ENCODE measurements at regions not wholly inside any gene's neighbourhood (a gene's known extent, or its start where the extent isn't known, plus 50 kb on each side); places are given as distances from the start of the nearest gene placed in this dataset.

DNA sequence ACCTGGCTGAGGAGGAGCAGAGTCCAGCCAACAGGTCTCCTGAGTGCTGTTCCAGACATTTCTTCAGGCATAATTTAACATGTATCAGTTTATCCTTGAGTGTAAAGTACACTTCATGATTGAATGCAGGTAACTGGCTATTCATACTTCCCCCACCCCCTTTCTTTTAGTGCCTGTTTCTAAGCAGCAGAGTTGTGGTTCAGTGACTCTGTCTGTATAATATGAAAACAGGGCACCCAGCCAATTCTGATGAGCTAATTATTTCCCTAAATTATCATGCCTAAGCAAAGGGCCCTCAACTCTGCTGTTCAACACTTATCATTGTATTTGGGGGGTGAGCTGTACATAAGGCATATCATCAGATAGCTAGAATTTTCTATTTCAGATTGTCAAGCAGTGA is 51.9 kb upstream of the ZSWIM6 start:
- DNase-seq (ENCODE audit: low read depth) = peak; percentile 95
- TF ChIP-seq, protein P1, sequence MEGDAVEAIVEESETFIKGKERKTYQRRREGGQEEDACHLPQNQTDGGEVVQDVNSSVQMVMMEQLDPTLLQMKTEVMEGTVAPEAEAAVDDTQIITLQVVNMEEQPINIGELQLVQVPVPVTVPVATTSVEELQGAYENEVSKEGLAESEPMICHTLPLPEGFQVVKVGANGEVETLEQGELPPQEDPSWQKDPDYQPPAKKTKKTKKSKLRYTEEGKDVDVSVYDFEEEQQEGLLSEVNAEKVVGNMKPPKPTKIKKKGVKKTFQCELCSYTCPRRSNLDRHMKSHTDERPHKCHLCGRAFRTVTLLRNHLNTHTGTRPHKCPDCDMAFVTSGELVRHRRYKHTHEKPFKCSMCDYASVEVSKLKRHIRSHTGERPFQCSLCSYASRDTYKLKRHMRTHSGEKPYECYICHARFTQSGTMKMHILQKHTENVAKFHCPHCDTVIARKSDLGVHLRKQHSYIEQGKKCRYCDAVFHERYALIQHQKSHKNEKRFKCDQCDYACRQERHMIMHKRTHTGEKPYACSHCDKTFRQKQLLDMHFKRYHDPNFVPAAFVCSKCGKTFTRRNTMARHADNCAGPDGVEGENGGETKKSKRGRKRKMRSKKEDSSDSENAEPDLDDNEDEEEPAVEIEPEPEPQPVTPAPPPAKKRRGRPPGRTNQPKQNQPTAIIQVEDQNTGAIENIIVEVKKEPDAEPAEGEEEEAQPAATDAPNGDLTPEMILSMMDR (IDR thresholded peaks at IDR 0.05; ENCODE audit: insufficient read depth, low read depth, low read length, missing control alignments) = no peak
- H3K4me3 ChIP-seq (ENCODE audit: low read length) = no peak overlapping the region

DNA sequence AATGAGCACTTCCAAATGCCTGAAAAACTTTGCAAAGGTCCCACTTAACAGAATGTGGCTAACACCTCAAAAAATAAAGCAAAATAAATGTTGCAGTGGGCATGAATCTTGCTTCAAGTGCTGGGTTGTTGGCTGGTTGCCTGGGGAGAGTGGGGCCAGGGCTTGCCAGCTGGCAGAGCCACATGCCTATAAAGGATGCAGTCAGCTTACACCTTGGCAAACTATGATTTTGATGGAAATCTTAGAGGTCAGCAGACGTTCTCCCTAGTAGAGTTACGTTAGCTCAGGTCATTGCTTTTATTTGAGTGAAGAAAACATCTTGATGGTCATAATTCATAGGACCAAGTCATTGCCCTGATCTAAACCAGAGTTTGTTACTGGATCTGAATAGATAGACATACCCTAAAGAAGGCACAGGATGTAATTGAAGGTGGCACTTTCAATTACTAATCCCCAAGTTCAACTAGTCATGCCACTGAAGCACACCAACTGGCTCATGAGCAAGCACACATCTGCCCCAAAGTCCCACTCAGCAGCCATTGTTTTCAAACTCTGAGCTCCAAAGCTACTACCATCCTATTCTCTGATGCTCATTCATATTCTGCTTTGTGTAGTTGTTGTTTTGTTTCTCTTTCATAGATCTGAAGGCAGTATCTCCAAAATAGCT is 51.2 kb upstream of the ZSWIM6 start:
- H3K4me3 ChIP-seq (ENCODE audit: low read length) = no peak overlapping the region
- TF ChIP-seq, protein P1 (IDR thresholded peaks at IDR 0.05; ENCODE audit: insufficient read depth, low read depth, low read length, missing control alignments) = no peak
- peak; percentile 65 for DNase-seq (ENCODE audit: low read depth)

DNA sequence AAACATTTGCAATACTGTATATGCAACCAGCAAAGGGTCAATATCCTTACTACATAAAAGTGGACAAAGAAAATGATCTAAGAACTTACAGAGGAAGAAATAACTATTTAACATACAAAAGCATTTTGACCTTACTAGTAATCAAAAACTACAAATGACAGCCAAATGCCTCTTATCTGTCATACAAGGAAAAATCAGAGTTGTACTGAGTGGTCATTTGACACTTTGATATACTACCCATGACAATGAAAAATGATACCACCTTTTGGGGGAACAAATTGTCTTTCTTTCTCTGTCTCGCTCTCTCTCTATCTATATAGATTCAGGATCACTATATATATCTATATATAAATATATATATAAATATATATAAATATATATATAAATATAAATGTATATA is 50.4 kb upstream of the ZSWIM6 start:
- TF ChIP-seq, protein P1 (IDR thresholded peaks at IDR 0.05; ENCODE audit: insufficient read depth, low read depth, low read length, missing control alignments) = no peak
- no peak for DNase-seq (ENCODE audit: low read depth)
- H3K4me3 ChIP-seq (ENCODE audit: low read length) = no peak overlapping the region
